ENCODE measurements at regions not wholly inside any gene's neighbourhood (a gene's known extent, or its start where the extent isn't known, plus 50 kb on each side); places are given as distances from the start of the nearest gene placed in this dataset.

GRCh38 chr14:58805057-58805456 lies 167.3 kb downstream of the DACT1 start:
- no peak overlapping the region for H3K4me3 ChIP-seq (replicated peaks; ENCODE audit: low read depth, low read length)
- no peak for DNase-seq (ENCODE audit: extremely low read depth, low read depth)
- TF ChIP-seq CTCF (IDR thresholded peaks at IDR 0.05; ENCODE audit: low read depth, low read length, missing control alignments) = no peak

GRCh38 chr14:58805605-58806409 lies 168.0 kb downstream of the DACT1 start:
- TF ChIP-seq CTCF (IDR thresholded peaks at IDR 0.05; ENCODE audit: low read depth, low read length, missing control alignments) = no peak
- no peak overlapping the region for H3K4me3 ChIP-seq (replicated peaks; ENCODE audit: low read depth, low read length)
- no peak for DNase-seq (ENCODE audit: extremely low read depth, low read depth)

DNA sequence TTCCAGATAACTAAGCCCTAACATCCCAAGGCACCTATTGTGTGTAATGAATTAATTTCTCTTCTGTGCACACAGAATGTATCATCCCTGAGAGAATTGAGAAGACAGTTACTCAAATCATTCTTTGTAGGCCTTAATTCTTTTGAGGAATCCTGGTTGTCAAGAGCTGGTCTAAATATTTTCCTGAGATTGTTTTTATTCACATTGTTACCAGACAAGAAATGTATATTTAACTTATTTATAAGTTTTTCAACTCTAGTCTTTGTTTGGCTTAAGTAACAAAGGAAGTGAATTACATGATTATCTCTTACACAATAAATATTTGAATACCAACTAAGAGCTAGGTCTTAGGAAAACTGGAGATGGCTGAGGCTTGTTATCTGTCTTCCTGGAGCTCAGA lies 169.4 kb downstream of the DACT1 start:
- no peak for TF ChIP-seq CTCF (IDR thresholded peaks at IDR 0.05; ENCODE audit: low read depth, low read length, missing control alignments)
- no peak overlapping the region for H3K4me3 ChIP-seq (replicated peaks; ENCODE audit: low read depth, low read length)
- no peak for DNase-seq (ENCODE audit: extremely low read depth, low read depth)

- TF ChIP-seq CTCF (IDR thresholded peaks at IDR 0.05; ENCODE audit: low read depth, low read length, missing control alignments) = no peak
- DNase-seq (ENCODE audit: extremely low read depth, low read depth) = no peak
- no peak overlapping the region for H3K4me3 ChIP-seq (replicated peaks; ENCODE audit: low read depth, low read length)
These were observed 171.1 kb downstream of the DACT1 start for GRCh38 chr14:58808828-58809227.

- DNase-seq (ENCODE audit: extremely low read depth, low read depth) = no peak
- H3K4me3 ChIP-seq (replicated peaks; ENCODE audit: low read depth, low read length) = no peak overlapping the region
- TF ChIP-seq CTCF (IDR thresholded peaks at IDR 0.05; ENCODE audit: low read depth, low read length, missing control alignments) = no peak
These were observed 171.8 kb downstream of the DACT1 start for GRCh38 chr14:58809520-58809919.

- TF ChIP-seq CTCF (IDR thresholded peaks at IDR 0.05; ENCODE audit: low read depth, low read length, missing control alignments) = no peak
- H3K4me3 ChIP-seq (replicated peaks; ENCODE audit: low read depth, low read length) = no peak overlapping the region
- DNase-seq (ENCODE audit: extremely low read depth, low read depth) = no peak
These were observed 174.5 kb downstream of the DACT1 start for GRCh38 chr14:58812050-58812910.
